Fibroblast of villous mesenchyme (primary cell): ENCODE measurements at regions not wholly inside any gene's neighbourhood (a gene's known extent, or its start where the extent isn't known, plus 50 kb on each side); places are given as distances from the start of the nearest gene placed in this dataset.
"Not testable (repeated sequence)": the region's sequence is repeated elsewhere in the genome, so short reads cannot be mapped to it uniquely, and the experiment has no call there.

Source experiments
- DNase-seq: peaks from one replicate; pipeline ENCODE4 v3.0.0-alpha.2; 2010; ENCODE audit warnings: low read depth
- H3K4me3 ChIP-seq: 2 replicates; pipeline ENCODE4 v1.5.1; 2011; ENCODE audit warnings: low read depth, mild to moderate bottlenecking, low read length
- CTCF ChIP-seq: IDR thresholded peaks from 2 replicates; pipeline ENCODE4 v1.5.1; 2012; ENCODE audit warnings: low read depth, mild to moderate bottlenecking, low read length; ENCODE audit not compliant: insufficient read depth

GRCh38 chr1:203406446-203407045 is 55.6 kb upstream of the FMOD start:
- no peak overlapping the region for H3K4me3 ChIP-seq
- no peak for TF ChIP-seq CTCF
- peak; percentile 46 for DNase-seq

DNA sequence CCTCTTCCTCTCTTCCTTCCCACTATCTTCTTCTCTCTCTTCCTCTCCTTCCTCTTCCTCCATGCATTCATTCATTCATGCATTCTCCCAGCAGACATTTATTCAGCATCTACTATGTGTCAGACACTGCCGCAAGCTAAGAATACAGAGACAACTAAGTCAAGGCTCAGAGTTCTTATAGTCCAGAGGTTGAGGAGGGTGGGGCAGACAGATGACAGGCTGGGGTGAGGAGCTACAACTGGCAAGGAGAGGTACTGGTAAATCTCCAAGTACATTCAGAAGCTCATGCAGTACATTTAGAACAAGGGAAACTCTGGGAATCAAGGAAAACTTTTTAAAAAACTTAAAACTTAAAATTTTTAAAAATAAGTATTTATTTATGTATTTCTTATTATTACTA is 56.4 kb upstream of the FMOD start:
- no peak overlapping the region for H3K4me3 ChIP-seq
- DNase-seq, result no peak
- TF ChIP-seq CTCF, result no peak

GRCh38 chr1:203408486-203409481 is 57.9 kb upstream of the FMOD start:
- DNase-seq, result peak; percentile 84
- TF ChIP-seq CTCF, result no peak

GRCh38 chr1:203410182-203410900 is 59.4 kb upstream of the FMOD start:
- no peak for DNase-seq
- TF ChIP-seq CTCF, result no peak

More at GRCh38 chr1:203408486-203409481, 57.9 kb upstream of the FMOD start:
- H3K4me3 ChIP-seq, result no peak overlapping the region

GRCh38 chr1:203411431-203411830 is 60.5 kb upstream of the FMOD start:
- not testable (repeated sequence) for H3K4me3 ChIP-seq, DNase-seq

More at GRCh38 chr1:203410182-203410900, 59.4 kb upstream of the FMOD start:
- no peak overlapping the region for H3K4me3 ChIP-seq

DNA sequence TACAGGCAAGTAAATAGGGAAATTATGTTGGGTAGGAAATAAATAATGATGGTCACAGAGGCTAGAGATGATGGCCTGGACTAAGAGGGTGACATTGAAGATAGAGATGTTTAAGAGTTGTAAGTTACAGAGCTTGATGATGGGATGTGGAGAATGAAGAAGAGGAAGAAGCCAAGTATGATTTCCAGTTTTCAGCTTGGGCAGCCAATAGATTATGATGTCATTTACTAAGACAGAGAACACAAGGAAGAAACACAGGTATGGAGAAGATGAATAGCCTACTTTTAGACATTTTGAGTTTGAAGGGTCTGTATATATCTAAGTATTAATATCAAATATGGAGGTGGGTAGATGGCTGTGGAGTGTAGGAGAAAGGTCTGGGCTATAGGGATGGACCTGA is 56.0 kb upstream of the PRELP start:
- TF ChIP-seq CTCF, result no peak
- H3K4me3 ChIP-seq, result no peak overlapping the region
- DNase-seq, result no peak

DNA sequence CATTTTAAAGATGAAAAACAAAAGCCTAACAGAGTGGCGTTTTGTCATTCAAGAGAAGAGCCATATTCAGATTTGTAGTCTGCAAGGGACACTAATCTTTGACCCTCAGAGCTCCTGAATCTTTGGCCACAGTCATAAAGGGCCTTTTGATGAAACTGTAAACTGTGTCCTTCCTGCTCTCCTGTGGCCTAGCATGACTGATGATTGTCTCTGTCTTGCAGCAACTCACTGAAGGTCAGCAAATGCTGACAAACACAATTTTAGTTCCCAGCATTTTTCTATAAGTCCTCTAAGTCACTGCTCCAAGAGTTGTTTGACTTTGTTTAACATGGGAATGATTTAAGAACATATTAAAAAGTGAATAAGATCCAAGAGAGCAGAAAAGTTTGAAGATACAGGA is 55.3 kb upstream of the PRELP start:
- no peak for DNase-seq
- TF ChIP-seq CTCF, result no peak
- no peak overlapping the region for H3K4me3 ChIP-seq
